ENCODE measurements at regions not wholly inside any gene's neighbourhood (a gene's known extent, or its start where the extent isn't known, plus 50 kb on each side); places are given as distances from the start of the nearest gene placed in this dataset.

DNA sequence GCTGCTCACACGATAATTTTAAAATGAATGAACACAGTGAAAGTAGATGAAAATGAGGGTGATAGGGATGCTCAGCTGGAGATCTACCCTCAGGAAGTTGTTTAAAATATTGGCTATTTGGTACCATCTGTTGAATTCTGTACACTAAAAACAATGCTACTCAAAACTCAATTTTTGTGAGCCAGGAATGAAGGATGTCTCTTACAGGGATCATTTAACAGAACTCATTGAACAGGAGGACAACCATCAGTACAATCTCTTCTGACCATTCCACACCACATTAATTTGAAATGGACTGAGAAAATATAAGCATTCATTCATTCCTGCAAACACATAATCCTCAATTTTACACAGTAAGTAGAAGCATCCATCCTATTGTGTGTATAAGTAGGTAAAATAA is 1355.1 kb upstream of the CRIM1 start:
- POLR2A ChIA-PET, result no interaction called here
- H3K4me1 Mint-ChIP-seq (ENCODE audit: low read depth), result no peaks in the 10 kb centered on the region
- Histone ChIP-seq H3K4me1 (ENCODE audit: insufficient read depth, low read length) (no peaks in the 10 kb centered on the region), H3K27me3 (ENCODE audit: control insufficient read depth in 1 of 2, insufficient read depth in 2 of 2, low read length in 2 of 2) (no peaks in the 10 kb centered on the region), H3K9me3 (ENCODE audit: control insufficient read depth in 1 of 2, insufficient read depth in 1 of 2, low read length in 2 of 2) (no peaks in the 10 kb centered on the region), H3K36me3 (ENCODE audit: insufficient read depth, low read length) (no peaks in the 10 kb centered on the region), H3K4me3 (ENCODE audit: low read length) (no peak overlapping the region), H3K27ac (ENCODE audit: low read depth in 1 of 2, low read length in 2 of 2) (no peak overlapping the region)
- no peak for ATAC-seq (ENCODE audit: poor library complexity)
- TF ChIP-seq, protein P1, sequence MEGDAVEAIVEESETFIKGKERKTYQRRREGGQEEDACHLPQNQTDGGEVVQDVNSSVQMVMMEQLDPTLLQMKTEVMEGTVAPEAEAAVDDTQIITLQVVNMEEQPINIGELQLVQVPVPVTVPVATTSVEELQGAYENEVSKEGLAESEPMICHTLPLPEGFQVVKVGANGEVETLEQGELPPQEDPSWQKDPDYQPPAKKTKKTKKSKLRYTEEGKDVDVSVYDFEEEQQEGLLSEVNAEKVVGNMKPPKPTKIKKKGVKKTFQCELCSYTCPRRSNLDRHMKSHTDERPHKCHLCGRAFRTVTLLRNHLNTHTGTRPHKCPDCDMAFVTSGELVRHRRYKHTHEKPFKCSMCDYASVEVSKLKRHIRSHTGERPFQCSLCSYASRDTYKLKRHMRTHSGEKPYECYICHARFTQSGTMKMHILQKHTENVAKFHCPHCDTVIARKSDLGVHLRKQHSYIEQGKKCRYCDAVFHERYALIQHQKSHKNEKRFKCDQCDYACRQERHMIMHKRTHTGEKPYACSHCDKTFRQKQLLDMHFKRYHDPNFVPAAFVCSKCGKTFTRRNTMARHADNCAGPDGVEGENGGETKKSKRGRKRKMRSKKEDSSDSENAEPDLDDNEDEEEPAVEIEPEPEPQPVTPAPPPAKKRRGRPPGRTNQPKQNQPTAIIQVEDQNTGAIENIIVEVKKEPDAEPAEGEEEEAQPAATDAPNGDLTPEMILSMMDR (IDR thresholded peaks at IDR 0.05), result no peak
- DNase-seq, result no peak
- peaks cover 4% of the 10 kb centered on the region for H3K9me3 Mint-ChIP-seq
- intact Hi-C loops (cut with DNase I, micrococcal nuclease), result no loop called here
- H3K27ac Mint-ChIP-seq, result no peak overlapping the region
- no peak overlapping the region for H3K4me3 Mint-ChIP-seq
- no peaks in the 10 kb centered on the region for H3K36me3 Mint-ChIP-seq (ENCODE audit: low read depth)
- no peaks in the 10 kb centered on the region for H3K27me3 Mint-ChIP-seq
- CTCF ChIA-PET, result no interaction called here

DNA sequence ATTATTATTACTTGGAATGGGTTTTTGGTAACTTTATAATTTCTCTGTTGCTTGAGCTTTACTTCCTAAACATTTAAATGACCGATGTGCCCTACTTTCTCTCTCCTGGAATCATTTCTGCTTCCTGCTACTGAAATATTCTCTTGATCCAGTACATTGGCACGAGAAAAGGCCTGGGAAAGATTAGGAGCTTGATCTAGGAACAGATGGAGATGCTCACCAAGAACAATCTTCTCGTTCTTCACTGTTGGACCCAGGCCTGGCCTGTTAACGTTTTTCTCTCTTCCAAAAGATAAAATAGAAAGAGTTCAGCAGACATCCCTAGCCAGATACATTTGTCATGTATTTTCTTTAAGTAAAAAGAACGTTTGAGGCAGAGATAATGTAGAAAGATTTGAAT is 1356.8 kb upstream of the CRIM1 start:
- no peak for DNase-seq
- no peaks in the 10 kb centered on the region for H3K27me3 Mint-ChIP-seq
- no peak for ATAC-seq (ENCODE audit: poor library complexity)
- H3K4me1 Mint-ChIP-seq (ENCODE audit: low read depth), result no peaks in the 10 kb centered on the region
- H3K27me3 ChIP-seq (ENCODE audit: control insufficient read depth in 1 of 2, insufficient read depth in 2 of 2, low read length in 2 of 2), result no peaks in the 10 kb centered on the region
- POLR2A ChIA-PET, result no interaction called here
- no peaks in the 10 kb centered on the region for H3K36me3 ChIP-seq (ENCODE audit: insufficient read depth, low read length)
- no peaks in the 10 kb centered on the region for H3K4me1 ChIP-seq (ENCODE audit: insufficient read depth, low read length)
- H3K4me3 ChIP-seq (ENCODE audit: low read length), result no peak overlapping the region
- intact Hi-C loops (cut with DNase I, micrococcal nuclease), result no loop called here
- CTCF ChIA-PET, result no interaction called here
- no peak overlapping the region for H3K27ac ChIP-seq (ENCODE audit: low read depth in 1 of 2, low read length in 2 of 2)
- no peak overlapping the region for H3K4me3 Mint-ChIP-seq
- no peaks in the 10 kb centered on the region for H3K9me3 Mint-ChIP-seq
- H3K27ac Mint-ChIP-seq, result no peak overlapping the region
- TF ChIP-seq, protein P1 (IDR thresholded peaks at IDR 0.05), result no peak
- no peaks in the 10 kb centered on the region for H3K9me3 ChIP-seq (ENCODE audit: control insufficient read depth in 1 of 2, insufficient read depth in 1 of 2, low read length in 2 of 2)
- H3K36me3 Mint-ChIP-seq (ENCODE audit: low read depth), result no peaks in the 10 kb centered on the region

DNA sequence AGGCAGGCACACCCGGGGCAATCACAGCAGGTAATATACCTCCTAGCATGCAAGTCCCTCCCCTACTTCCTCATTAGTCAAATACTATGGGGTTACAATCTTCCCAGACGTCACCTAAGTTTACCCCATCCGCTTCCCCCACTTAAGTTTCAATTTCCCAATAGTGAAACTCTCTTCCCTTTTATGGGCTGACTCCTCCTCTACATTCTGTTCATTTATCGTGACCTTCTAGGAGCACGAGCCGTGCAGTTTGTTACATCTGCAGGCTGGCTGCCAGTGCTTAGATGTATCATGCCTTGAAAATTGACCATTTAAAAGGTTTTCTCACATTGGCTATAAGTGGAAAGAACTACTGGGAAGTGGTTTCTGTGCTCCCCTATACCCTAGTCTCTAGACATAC is 1357.8 kb upstream of the CRIM1 start:
- no peak overlapping the region for H3K4me3 Mint-ChIP-seq
- no peak for ATAC-seq (ENCODE audit: poor library complexity)

More for the DNA sequence above, 1357.8 kb upstream of the CRIM1 start:
- H3K27ac ChIP-seq (ENCODE audit: low read depth in 1 of 2, low read length in 2 of 2), result no peak overlapping the region
- ChIA-PET POLR2A (no interaction called here), CTCF (no interaction called here)
- no peaks in the 10 kb centered on the region for H3K4me1 Mint-ChIP-seq (ENCODE audit: low read depth)
- no peaks in the 10 kb centered on the region for H3K9me3 Mint-ChIP-seq
- intact Hi-C loops (cut with DNase I, micrococcal nuclease), result no loop called here
- no peaks in the 10 kb centered on the region for H3K27me3 ChIP-seq (ENCODE audit: control insufficient read depth in 1 of 2, insufficient read depth in 2 of 2, low read length in 2 of 2)
- H3K27me3 Mint-ChIP-seq, result no peaks in the 10 kb centered on the region
- no peaks in the 10 kb centered on the region for H3K9me3 ChIP-seq (ENCODE audit: control insufficient read depth in 1 of 2, insufficient read depth in 1 of 2, low read length in 2 of 2)
- H3K4me1 ChIP-seq (ENCODE audit: insufficient read depth, low read length), result no peaks in the 10 kb centered on the region
- no peaks in the 10 kb centered on the region for H3K36me3 Mint-ChIP-seq (ENCODE audit: low read depth)
- TF ChIP-seq, protein P1 (IDR thresholded peaks at IDR 0.05), result no peak
- H3K36me3 ChIP-seq (ENCODE audit: insufficient read depth, low read length), result no peaks in the 10 kb centered on the region
- H3K4me3 ChIP-seq (ENCODE audit: low read length), result no peak overlapping the region
- DNase-seq, result no peak
- H3K27ac Mint-ChIP-seq, result no peak overlapping the region

All from CD4-positive, alpha-beta T cell (primary cell).